HG03159 (cell line): ENCODE measurements at regions not wholly inside any gene's neighbourhood (a gene's known extent, or its start where the extent isn't known, plus 50 kb on each side); places are given as distances from the start of the nearest gene placed in this dataset.
"Not testable (repeated sequence)": the region's sequence is repeated elsewhere in the genome, so short reads cannot be mapped to it uniquely, and the experiment has no call there.

Experiments
- ATAC-seq: cut with Tn5 transposase; IDR thresholded peaks from one replicate; pipeline ENCODE4 v1.9.1; 2021; ENCODE audit warnings: mild to moderate bottlenecking, moderate library complexity; ENCODE audit not compliant: unreplicated experiment

DNA sequence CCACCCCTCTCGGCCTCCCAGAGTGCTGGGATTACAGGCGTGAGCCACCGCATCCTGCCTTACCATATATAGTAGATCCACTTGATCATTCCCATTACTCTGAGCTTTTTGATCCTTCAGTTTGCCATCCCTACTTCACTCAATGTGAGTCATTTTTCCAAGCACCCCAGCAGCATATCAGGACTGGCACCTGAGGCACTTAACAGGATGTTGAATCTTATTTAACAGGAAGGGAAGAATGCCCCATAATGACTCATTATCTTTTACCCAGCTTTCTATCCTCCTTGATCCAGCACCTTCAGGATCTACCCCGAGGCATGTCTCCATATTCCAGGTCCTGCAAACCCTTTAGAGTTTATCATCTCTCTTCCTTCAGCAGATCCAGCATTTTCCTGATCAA lies 84.9 kb upstream of the CMKLR1 start:
- ATAC-seq: no peak

DNA sequence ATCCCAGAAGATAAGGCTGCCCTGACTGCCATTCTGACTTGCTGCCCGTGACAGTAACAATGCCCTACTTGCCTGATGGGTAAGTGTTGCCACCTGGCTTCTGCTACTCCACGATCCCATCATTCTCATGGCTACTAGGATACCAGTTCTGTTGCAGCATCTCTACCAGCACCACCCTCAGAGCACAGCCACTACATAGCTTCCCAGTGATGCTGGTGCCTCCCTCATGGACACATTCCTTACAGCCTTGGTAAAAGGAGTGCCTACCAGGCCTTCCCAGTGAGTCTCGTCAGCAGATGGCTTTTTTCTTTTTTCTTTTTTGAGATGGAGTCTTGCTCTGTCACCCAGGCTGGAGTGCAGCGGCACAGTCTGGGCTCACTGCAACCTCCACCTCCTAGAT lies 84.4 kb upstream of the CMKLR1 start:
- no peak for ATAC-seq

DNA sequence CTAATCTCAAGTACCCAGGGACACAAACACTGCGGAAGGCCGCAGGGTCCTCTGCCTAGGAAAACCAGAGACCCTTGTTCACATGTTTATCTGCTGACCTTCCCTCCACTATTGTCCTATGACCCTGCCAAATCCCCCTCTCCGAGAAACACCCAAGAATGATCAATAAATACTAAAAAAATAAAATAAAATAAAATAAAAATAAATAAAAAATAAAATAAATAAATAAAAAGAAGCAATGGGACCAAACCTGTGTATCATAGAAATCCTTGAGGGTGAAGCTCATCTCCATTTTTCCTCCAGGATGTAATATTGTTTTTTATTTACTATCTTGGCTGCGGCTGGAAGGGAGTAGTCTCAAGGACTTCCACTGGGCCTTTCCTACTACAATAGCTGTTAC lies 82.0 kb upstream of the CMKLR1 start:
- not testable (repeated sequence) for ATAC-seq

DNA sequence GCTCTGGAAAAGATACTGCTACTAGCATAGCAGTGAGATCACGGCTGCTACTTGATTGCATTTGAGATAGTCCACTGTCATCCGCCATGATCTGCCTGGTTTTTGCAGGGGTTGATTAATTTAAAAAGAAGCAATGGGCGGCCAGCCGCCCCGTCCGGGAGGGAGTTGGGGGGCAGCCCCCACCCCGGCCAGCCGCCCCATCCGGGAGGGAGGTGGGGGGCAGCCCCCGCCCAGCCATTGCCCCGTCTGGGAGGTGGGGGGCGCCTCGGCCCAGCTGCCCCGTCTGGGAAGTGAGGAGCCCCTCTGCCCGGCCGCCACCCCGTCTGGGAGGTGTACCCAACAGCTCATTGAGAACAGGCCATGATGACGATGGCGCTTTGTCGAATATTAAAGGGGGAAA lies 81.3 kb upstream of the CMKLR1 start:
- ATAC-seq: not testable (repeated sequence)

DNA sequence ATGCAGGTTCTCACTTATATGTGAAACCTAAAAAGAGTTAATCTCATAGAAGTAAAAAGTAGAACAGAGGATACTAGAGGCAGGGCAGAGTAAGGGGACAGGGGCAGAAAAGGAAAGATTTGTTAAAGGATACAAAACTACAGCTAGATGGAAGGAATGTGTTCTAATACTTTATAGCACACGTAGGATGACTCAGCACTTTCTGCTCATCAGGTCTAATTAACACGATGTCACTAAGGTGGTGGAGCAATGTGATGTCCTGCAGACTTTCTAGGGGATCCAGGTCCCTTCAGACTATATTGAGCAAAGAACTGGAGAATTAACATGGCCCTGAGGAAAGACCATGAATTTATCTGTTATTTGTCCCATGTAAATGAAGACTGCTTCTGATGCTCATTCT lies 80.8 kb upstream of the CMKLR1 start:
- ATAC-seq: no peak

DNA sequence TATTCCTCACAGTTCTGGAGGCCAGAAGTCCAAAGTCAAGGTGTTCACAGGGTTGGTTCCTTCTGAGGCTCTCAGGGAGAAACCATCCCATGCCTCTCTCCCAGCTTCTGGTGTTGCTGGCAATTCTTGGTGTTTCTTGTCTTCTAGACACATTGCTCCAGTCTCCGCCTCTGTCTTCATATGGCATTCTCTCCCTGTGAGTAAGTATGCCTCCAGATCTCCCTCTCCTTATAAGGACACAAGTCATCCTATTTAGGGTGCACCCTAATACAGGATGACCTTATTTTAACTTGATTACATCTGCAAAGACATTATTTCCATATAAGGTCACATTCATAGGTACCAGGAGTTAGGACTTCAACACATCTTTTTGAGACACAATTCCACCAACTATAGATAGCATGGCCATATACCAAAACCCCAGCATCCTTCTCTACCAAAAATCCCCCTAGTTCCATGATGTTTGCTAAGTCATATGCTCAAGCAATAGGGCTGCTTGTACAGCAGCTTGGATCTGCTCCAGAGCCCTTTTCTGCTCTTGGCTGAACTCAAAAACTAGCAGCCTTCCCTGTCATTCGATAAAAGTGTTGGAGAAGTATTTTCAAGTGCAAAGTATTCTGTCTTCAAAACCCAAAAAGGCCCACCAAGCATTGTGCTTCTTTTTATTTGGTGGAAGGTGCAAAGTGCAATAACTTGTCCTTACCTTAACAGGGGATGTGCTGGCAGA lies 79.2 kb upstream of the CMKLR1 start:
- ATAC-seq: no peak

DNA sequence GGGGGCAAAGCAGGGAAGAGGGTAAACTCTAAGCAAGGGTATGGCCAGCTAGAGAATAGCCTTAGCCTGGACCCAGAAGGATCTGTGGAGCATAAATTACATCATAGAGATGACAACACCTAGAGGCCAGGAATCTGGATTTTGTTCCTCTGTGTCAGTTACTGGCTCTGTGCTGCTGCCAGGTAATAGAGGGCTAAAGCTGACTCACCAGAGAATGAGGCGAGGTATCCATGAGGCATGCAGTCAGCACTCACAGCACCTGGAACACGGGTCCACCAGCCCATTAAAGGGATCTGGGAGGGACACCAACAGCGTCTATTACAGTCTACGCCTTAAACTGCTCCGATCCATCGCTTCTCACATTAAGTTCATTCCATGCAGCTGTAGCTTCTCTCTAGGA lies 74.9 kb upstream of the CMKLR1 start:
- no peak for ATAC-seq

DNA sequence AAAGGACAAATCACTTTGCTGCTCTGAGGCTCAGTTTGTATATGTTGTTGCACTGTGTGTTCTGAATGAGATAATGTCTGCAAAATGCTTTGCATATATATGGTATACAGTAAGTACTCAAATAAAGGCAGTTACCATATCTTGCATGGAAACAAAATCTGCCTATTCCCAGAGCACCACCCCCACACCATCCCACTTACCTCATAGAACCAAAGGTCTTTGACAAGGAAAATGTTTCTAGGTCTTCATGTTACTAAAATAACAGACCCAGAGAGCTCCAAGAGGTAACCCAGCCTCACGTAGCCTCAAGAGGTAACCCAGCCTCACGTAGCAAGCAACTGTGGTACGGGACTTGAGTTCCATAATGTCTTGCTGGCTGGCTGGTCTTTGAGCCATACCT lies 71.6 kb upstream of the CMKLR1 start:
- no peak for ATAC-seq

DNA sequence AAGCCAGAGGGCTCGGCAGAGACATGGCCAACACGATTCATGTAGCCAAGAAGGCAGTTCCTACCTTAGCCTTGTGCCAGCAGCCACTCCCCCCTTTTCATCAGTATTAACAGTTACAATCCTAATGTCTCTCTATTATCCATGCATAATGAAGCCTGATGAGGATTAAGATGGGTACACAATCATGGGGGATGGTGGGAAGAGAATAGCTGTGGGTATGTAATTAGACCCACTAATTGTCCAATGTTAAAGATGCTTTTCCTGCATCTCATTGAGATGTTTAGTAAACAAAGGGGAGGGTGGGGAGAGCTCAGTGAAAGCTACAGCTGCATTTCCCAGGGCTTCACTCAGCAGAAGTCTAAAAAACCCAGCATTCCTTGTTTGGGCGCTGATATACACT lies 70.4 kb upstream of the CMKLR1 start:
- no peak for ATAC-seq

DNA sequence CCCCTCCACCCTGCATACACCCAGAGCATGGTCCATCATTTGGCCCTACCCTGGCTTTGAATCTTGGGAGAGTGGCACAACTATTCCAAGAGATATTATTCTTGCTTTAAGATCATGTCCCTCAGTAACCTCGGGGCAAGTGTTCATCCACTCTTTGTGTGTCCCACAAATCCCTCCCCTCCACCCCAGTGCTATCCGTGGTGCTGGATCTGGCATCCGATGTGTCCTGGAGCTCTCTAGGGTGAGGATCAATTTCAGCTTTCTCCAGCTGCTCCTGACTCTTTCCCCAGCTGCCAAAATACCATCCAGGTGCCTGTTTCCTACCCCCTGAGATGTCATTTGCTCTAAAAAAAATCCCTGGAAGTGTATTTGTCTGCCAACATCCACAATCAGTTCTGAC lies 64.8 kb upstream of the CMKLR1 start:
- no peak for ATAC-seq

DNA sequence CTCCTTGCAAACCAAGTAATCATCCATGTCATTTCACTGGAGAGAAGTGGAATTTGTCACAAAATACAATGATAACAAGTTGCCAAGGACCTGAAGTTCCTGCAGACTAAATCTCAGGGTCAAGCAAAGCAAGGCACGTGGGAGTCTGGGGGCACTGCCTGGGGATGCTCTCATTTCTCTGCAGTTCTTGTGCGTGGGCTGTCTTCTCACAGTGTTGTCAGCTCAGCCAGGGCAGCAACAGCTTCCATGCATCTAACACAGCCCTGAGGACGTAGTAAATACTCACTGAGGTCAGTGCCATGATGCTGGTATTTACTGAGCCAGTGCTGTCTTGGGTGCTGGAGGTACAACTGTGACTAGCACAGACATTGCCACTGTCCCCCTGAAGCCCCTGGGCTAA lies 62.9 kb upstream of the CMKLR1 start:
- ATAC-seq: no peak

DNA sequence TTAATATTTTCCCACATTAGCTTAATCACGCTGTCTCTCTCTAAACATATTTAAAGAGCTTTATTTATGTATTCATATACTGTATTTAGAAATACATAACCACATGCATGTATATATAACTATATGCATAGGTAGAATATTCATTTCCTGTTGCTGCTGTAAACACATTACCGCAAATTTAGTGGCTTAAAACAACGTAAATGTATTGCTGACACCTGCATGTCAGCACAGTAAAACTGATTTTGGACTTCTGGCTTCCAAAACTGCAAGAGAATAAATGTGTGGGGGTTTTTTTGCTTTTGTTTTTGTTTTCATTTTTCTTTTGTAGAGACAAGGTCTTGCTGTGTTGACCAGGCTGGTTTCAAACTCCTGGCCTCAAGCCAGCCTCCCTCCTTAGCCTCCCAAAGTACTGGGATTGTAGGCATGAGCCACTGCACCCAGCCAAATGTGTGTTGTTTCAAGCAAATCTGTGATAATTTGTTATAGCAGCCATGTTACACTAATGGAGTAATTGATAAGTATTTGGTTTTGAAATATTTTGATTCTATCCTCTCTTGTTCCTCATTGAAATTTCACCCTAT lies 61.9 kb upstream of the CMKLR1 start:
- no peak for ATAC-seq

DNA sequence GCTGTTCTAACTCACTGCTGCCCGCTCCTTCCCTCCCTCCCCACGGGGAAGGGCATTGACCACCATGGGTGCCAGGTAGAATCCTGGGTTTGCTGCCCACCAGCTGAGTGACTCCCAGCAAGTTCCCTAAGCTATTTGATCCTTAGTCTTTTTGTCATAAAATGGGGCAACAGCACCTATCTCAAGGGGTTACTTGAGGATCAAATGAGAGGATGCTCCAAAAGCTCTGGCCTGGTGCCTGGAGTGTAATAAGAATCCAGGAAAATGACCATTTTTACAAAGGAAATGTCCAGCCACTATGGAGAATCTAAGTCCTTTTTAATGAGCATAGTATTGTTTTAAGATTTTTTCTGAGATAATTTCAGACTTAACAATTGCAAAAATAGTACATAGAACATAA lies 61.4 kb upstream of the CMKLR1 start:
- ATAC-seq: no peak

DNA sequence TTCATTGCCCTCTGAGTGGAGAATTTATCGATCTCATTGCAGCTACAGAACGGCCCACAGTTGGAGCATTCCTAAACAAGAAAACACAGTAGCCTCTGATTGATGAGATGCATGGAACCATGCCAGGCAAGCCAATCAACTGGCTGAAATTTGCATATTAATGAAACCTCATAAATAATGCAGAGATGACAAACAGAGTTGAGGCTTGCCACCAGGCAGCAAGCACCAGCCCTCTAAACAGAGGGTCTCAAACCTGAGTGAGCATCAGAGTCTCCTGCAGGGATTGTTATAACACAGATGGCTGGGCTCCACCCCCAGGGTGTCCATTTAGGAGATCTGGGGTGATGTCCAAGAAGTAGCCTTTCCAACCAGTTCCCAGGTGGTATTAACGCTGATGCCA lies 60.9 kb upstream of the CMKLR1 start:
- ATAC-seq: no peak

DNA sequence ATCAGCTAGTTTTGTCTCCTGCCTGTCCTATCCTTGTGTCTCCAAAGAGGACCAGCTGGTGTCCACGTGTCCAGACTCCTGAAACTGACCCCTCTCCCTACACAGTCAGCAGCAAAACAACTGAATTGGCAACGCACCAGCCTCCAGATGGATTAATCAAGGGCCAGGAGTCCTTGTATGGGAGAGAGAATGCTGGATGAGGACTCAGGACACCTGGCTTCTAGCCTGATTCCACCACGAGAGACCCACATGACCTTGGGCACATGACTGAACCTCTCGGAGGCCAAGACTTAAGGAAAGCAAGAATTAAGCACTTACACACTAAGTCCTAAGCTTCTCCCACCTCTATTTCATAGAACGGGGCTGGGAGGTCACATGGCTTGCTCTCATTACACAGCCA lies 60.4 kb upstream of the CMKLR1 start:
- no peak for ATAC-seq

DNA sequence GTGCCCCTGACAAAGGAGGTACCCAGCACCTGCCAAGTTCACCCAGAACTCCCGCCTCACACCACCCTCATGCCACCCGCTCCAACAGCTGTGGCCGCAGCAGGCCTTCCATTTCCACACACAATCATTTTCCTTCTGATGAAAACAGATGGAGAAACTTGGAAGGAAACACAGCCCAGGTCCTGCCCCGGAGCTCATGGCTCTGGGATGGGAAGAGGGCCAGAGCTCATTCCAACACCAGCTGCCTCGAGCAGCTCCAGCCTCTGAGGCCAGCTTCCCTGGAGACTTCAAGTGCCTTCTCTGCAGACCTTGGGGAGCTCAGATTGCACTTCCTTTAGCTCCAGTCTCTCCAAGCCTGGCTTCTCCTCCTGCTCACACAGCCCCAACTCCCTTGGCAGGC lies 55.1 kb upstream of the CMKLR1 start:
- no peak for ATAC-seq

DNA sequence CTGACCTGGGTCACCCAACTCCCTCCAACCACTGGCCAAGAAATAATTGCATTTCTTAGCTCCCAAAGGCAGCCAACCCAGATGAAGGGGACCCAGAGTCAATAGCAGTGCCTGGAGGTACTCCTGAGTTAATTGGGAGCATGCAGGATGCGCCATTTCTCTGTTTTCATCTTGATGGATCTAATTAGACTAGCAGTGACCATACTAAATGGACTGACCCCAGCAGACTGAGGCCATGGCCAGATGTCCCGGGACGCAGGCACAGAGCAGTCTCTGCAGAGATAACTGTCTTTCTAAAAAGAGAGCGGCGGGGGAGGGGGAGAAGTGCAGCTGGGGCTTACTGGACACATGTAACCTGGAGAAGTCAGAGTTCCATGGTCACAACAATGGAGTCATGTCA lies 53.2 kb upstream of the CMKLR1 start:
- ATAC-seq: no peak

DNA sequence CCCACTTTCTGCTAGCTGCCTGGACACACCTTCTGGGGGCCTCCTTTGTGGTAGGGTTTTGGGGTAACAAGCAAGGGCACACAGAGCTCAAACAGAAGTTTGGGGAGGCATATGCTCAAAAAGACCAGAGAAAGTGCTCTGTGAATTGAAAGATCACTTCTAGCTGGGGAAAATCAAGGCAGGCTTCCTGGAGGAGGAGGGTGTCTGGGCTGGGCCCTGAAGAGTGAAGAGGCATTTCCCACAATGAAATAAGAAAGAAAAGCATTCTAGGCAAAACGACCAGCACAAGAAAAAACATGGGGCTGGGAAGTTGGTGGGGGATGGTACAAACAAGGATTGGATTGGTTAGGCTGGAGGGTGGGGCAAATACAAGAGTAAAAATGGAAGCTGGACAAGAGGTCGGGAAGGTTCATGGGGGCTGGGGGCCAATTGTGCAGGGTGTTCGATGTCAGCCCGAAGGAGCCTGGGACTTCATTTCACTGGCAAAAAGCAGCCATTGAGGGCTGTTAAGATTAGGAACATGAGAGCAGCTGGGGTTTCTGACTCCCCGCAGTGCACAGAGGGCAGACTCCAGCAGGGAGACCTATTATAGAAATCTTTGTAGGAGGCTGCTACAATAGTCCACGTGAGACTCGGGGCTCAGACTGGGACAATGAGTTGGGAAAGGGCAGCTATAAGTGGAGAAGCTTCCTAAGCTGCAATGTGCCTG lies 51.5 kb upstream of the CMKLR1 start:
- no peak for ATAC-seq

DNA sequence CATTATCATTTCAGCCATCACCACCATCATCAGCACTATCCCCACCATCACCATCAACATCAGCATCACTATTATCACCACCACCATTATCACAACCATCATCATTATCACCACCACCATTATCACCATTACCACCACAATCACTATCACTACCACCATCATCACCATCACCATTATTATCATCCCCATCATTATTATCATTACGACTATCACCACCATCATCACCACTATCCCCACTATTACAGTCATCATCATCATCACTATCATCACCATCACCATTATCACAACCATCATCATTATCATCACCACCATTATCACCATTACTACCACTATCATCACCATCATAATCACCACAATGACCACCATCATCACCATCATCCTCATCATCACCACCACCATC lies 50.4 kb upstream of the CMKLR1 start:
- no peak for ATAC-seq
